Pancreas (tissue), 10 donors: ENCODE measurements at regions not wholly inside any gene's neighbourhood (a gene's known extent, or its start where the extent isn't known, plus 50 kb on each side); places are given as distances from the start of the nearest gene placed in this dataset.

Source experiments
- ATAC-seq, 4 donors: fragments of 200-7000 bp; cut with Tn5 transposase; one replicate each; pipeline versions ENCODE4 v1.8.0 to v1.9.1; 2020; ENCODE audit warnings: mild to moderate bottlenecking in 4 of 4, moderate library complexity in 4 of 4
- DNase-seq, 6 donors: peaks; one replicate each; pipeline ENCODE4 v3.0.0-alpha.2; 2020
- FAIRE-seq: peaks from 2 replicates; lab custom pipeline; 2012; peaks lifted over from hg19 to GRCh38; lab: Jason Lieb, UNC
- H3K27ac ChIP-seq, 4 donors: fragments of 200-600 bp; sonication (generic); 1 replicate in 3 of 4; 2 replicates in 1 of 4; pipeline versions ENCODE4 v1.5.0 to v1.8.0; 2020
- H3K27me3 ChIP-seq, 4 donors: fragments of 200-600 bp; one replicate each; pipeline ENCODE4 v1.8.0; 2021
- H3K36me3 ChIP-seq, 3 donors: fragments of 200-600 bp; sonication (generic) in 1 of 3; one replicate each; pipeline versions ENCODE4 v1.5.0 to v1.8.0; 2020 to 2021
- H3K4me1 ChIP-seq, 3 donors: fragments of 200-600 bp; one replicate each; pipeline ENCODE4 v1.8.0; 2021
- H3K4me3 ChIP-seq, 4 donors: fragments of 200-600 bp; sonication (generic) in 2 of 4; one replicate each; pipeline versions ENCODE4 v1.5.0 to v1.8.0; 2020 to 2021
- H3K9me3 ChIP-seq, 4 donors: fragments of 200-600 bp; one replicate each; pipeline ENCODE4 v1.8.0; 2021
- WGBS, 2 donors: extraction: QIAGEN DNeasy Blood & Tissue Kit; methylation state at CpG; one replicate each; pipeline ENCODE4 v1.1.7; 2013; 5-methylcytosine and 5-hydroxymethylcytosine counted together
- intact Hi-C, 3 donors: fragments of 100-400 bp; cut with DNase I; formaldehyde crosslinking; loops; one replicate each; pipeline versions ENCODE4 v1.11.1 to v1.14.2; 2022
- TF ChIP-seq, protein P1 (sequence below), 4 donors: fragments of 200-600 bp; sonication (generic) in 3 of 4; IDR thresholded peaks; one replicate each; pipeline versions ENCODE4 v1.5.0 to v1.8.0; 2021; ENCODE audit warnings: antibody characterized with exemption in 4 of 4
- donor health status: healthy with polysubstance abuse.
- donor health status: DM: no; HTN: no; CAD: no; lungs with moderate emphysema.
- donor health status: DM: no; HTN: no; CAD: no.
- donor health status: control.
- donor health status: control.
- donor health status: Bipolar disorder and iron deficiency.
- donor health status: DM: yes; HTN: yes; CAD: no.
- donor health status: DM: no; HTN: no; CAD: no.
- donor health status: DM: no; HTN: no; CAD: no.
- donor health status: DM: yes; HTN: yes; CAD: no.

GRCh38 chr2:236773206-236773605, 203.6 kb downstream of the ACKR3 start:
- no peak overlapping the region for H3K27ac ChIP-seq
- H3K9me3 ChIP-seq, result no peaks in the 10 kb centered on the region
- 83 to 91% methylated on average over 9 of the region's 9 CpGs for WGBS, 2 donors
- H3K36me3 ChIP-seq, result no peaks in the 10 kb centered on the region
- TF ChIP-seq, protein P1, sequence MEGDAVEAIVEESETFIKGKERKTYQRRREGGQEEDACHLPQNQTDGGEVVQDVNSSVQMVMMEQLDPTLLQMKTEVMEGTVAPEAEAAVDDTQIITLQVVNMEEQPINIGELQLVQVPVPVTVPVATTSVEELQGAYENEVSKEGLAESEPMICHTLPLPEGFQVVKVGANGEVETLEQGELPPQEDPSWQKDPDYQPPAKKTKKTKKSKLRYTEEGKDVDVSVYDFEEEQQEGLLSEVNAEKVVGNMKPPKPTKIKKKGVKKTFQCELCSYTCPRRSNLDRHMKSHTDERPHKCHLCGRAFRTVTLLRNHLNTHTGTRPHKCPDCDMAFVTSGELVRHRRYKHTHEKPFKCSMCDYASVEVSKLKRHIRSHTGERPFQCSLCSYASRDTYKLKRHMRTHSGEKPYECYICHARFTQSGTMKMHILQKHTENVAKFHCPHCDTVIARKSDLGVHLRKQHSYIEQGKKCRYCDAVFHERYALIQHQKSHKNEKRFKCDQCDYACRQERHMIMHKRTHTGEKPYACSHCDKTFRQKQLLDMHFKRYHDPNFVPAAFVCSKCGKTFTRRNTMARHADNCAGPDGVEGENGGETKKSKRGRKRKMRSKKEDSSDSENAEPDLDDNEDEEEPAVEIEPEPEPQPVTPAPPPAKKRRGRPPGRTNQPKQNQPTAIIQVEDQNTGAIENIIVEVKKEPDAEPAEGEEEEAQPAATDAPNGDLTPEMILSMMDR (IDR thresholded peaks at IDR 0.05), result no peak
- ATAC-seq, result no peak
- no peak for FAIRE-seq
- peaks cover 0 to 7% (median 0%) of the 10 kb centered on the region in 3 donors for H3K4me1 ChIP-seq
- DNase-seq, result no peak
- H3K4me3 ChIP-seq, result no peak overlapping the region
- intact Hi-C loops, result no loop called here
- H3K27me3 ChIP-seq, result no peaks in the 10 kb centered on the region

- TF ChIP-seq, protein P1 (IDR thresholded peaks at IDR 0.05), result no peak
- peaks cover 0 to 7% (median 0%) of the 10 kb centered on the region in 3 donors for H3K4me1 ChIP-seq
- FAIRE-seq (no peak), ATAC-seq (no peak), DNase-seq (no peak)
- H3K4me3 ChIP-seq, result no peak overlapping the region
- H3K9me3 ChIP-seq, result no peaks in the 10 kb centered on the region
- no peak overlapping the region for H3K27ac ChIP-seq
- no peaks in the 10 kb centered on the region for H3K27me3 ChIP-seq
- intact Hi-C loops, result no loop called here
- 75 to 78% methylated on average over 9 of the region's 9 CpGs for WGBS, 2 donors
- no peaks in the 10 kb centered on the region for H3K36me3 ChIP-seq
These were observed 204.5 kb downstream of the ACKR3 start for GRCh38 chr2:236774171-236774570.

DNA sequence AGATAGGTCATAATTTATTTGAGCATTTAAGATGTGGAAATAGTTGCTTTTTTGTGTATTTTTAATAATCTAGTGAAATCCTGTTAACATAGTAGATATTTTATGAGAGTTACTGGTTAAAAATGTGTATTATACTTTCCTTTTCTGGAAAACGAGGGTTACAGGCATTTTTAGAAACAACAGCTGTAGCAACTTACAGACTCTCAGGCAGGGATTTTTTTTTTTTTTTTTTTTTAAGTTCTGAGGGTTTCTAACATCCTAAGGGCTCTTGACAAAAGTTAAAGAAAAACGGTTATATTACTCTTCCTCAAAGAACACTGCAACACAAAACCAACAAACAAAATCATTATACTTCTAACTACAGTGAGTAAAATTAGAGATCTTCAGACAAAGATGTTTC, 205.9 kb downstream of the ACKR3 start:
- no peaks in the 10 kb centered on the region for H3K36me3 ChIP-seq
- TF ChIP-seq, protein P1 (IDR thresholded peaks at IDR 0.05), result no peak
- ATAC-seq (no peak), FAIRE-seq (no peak), DNase-seq (no peak)
- H3K27me3 ChIP-seq, result no peaks in the 10 kb centered on the region
- intact Hi-C loops, result no loop called here
- no peaks in the 10 kb centered on the region for H3K9me3 ChIP-seq
- H3K27ac ChIP-seq, result no peak overlapping the region
- peaks cover 0 to 7% (median 0%) of the 10 kb centered on the region in 3 donors for H3K4me1 ChIP-seq
- H3K4me3 ChIP-seq, result no peak overlapping the region
- 66 to 72% methylated on average over 2 of the region's 2 CpGs for whole genome bisulfite sequencing, 2 donors

GRCh38 chr2:236776206-236776605, 206.6 kb downstream of the ACKR3 start:
- Histone ChIP-seq H3K4me1 (peaks cover 0 to 7% (median 0%) of the 10 kb centered on the region in 3 donors), H3K27ac (no peak overlapping the region), H3K36me3 (no peaks in the 10 kb centered on the region), H3K27me3 (no peaks in the 10 kb centered on the region), H3K4me3 (no peak overlapping the region), H3K9me3 (no peaks in the 10 kb centered on the region)
- TF ChIP-seq, protein P1 (IDR thresholded peaks at IDR 0.05), result no peak
- 85 to 96% methylated on average over 10 of the region's 10 CpGs for WGBS, 2 donors
- DNase-seq, result no peak
- FAIRE-seq, result no peak
- no peak for ATAC-seq
- intact Hi-C loops, result no loop called here

DNA sequence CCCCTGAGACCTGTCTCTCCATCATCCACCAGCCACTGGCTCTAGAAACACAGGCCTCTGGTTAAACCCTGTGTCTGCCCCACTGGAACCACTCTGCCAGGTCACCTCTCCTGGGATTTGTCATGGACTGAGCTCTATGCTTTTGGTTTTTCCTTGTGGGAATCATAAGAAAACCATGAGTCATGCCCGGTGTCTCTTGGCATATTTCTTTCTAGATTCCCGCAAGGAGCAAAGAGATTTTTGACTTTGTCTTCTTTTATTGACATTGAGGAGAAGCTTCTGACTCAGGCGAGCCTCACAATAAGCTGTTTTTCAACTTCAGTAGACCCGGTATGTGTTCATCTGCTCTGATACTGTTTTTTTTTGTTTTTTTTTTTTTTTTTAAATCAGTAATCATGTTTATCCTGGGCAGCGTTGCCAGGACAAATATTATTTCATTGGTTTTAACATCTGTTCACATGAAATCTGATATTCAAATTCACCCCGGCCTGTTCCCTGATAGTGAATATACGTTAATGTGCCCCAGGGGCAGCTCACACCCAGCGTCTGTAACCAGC, 207.1 kb downstream of the ACKR3 start:
- 41 to 51% methylated on average over 8 of the region's 8 CpGs for WGBS, 2 donors
- peaks cover 0 to 7% (median 0%) of the 10 kb centered on the region in 3 donors for H3K4me1 ChIP-seq
- H3K36me3 ChIP-seq, result no peaks in the 10 kb centered on the region
- intact Hi-C loops, result no loop called here
- DNase-seq (no peak), FAIRE-seq (no peak), ATAC-seq (peak in 3 of 4 donors; percentile 53 to 76 (median 67))
- no peaks in the 10 kb centered on the region for H3K27me3 ChIP-seq
- no peaks in the 10 kb centered on the region for H3K9me3 ChIP-seq
- H3K27ac ChIP-seq, result no peak overlapping the region
- no peak overlapping the region for H3K4me3 ChIP-seq
- TF ChIP-seq, protein P1 (IDR thresholded peaks at IDR 0.05), result no peak
